Effector memory CD8-positive, alpha-beta T cell (primary cell): ENCODE measurements at regions not wholly inside any gene's neighbourhood (a gene's known extent, or its start where the extent isn't known, plus 50 kb on each side); places are given as distances from the start of the nearest gene placed in this dataset.

Experiments
- ATAC-seq: fragments of 150-1000 bp; cut with Tn5 transposase; replicated peaks from 2 replicates; pipeline ENCODE4 v1.10.0; 2021; ENCODE audit warnings: mild to moderate bottlenecking, moderate library complexity
- DNase-seq, 3 experiments: peaks; one replicate each; pipeline ENCODE4 v3.0.0; 2021
- H3K27ac Mint-ChIP-seq, 2 donors: one replicate each; pipeline ENCODE4 v1.8.0; 2022; ENCODE audit warnings: mild to moderate bottlenecking in 2 of 2, mixed read lengths in 2 of 2, moderate library complexity in 2 of 2
- H3K27me3 Mint-ChIP-seq, 2 donors: one replicate each; pipeline ENCODE4 v1.8.0; 2022; ENCODE audit warnings: mixed read lengths in 2 of 2
- H3K36me3 Mint-ChIP-seq: one replicate; pipeline ENCODE4 v1.8.0; 2022; ENCODE audit warnings: mild to moderate bottlenecking, moderate library complexity, mixed read lengths; ENCODE audit not compliant: insufficient read depth
- H3K4me1 Mint-ChIP-seq, 2 donors: one replicate each; pipeline ENCODE4 v1.8.0; 2022; ENCODE audit warnings: low read depth in 2 of 2, mixed read lengths in 2 of 2
- H3K4me3 Mint-ChIP-seq, 2 donors: one replicate each; pipeline ENCODE4 v1.8.0; 2022; ENCODE audit warnings: mild to moderate bottlenecking in 2 of 2, mixed read lengths in 2 of 2, moderate library complexity in 2 of 2
- H3K9me3 Mint-ChIP-seq, 2 donors: one replicate each; pipeline ENCODE4 v1.8.0; 2022; ENCODE audit warnings: mixed read lengths in 2 of 2

DNA sequence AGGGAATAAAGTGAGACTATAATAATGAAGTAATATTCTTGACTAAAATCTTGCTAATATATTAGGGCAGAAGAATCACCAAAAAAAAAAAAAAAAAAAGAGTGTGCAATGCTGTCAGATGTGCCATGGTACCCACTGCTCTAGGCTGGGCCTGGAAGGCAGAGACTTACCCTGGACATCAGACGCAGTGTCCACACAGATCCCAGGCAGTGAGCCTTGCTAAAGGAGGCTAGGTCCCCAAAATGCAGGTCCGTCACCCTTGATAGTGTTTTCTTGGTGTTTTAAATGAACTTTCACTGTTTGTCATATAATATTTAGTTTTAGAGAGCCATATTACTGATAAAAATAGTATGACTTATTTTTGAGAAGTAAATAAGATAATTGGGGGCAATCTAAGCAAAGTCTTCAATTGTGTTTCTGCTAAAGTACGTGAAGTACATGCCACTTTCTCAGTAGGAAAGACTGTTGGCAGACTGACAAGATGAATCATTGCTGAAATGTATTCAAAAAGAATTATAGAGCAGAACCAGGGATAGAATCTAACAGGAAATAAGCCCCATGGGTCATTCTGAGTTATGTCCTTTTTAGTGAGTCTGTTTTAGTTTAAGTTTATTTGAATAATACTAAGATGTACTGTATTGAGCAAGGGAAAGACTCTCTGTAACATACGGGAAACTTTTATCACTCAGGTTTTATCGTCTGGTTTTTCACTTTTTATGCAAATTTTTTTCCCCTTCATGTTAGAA is 74.6 kb upstream of the PDC start:
- H3K27ac Mint-ChIP-seq = no peak overlapping the region
- H3K27me3 Mint-ChIP-seq = peaks cover 6 to 8% of the 10 kb centered on the region in 2 donors
- H3K4me3 Mint-ChIP-seq = no peak overlapping the region
- no peaks in the 10 kb centered on the region for H3K4me1 Mint-ChIP-seq
- DNase-seq = no peak
- H3K9me3 Mint-ChIP-seq = peaks cover 6 to 11% of the 10 kb centered on the region in 2 donors
- H3K36me3 Mint-ChIP-seq = no peaks in the 10 kb centered on the region
- ATAC-seq = no peak

DNA sequence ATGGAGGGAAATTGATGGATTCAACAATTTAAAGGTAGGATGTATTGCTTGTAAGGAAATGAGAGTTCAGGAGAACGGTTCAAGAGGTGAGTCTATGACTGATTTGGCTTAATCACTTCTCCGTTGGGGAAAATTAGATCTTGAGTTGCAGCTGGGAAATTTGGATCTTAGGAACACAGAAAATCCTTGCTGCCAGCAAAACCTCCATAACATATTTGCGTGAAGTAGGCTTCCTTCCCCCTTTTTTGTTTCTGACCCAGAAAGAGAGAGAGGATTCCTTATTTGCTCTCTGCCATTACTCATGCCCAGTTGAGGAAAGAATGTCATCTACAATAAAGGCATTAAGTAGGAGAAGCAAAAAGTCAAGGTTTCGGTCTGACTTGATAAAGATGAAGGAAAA is 73.5 kb upstream of the PDC start:
- no peaks in the 10 kb centered on the region for H3K36me3 Mint-ChIP-seq
- DNase-seq (no peak), ATAC-seq (no peak)
- H3K4me1 Mint-ChIP-seq = no peaks in the 10 kb centered on the region
- H3K27ac Mint-ChIP-seq = no peak overlapping the region
- H3K4me3 Mint-ChIP-seq = no peak overlapping the region
- peaks cover 0 to 4% of the 10 kb centered on the region in 2 donors for H3K9me3 Mint-ChIP-seq
- peaks cover 6 to 8% of the 10 kb centered on the region in 2 donors for H3K27me3 Mint-ChIP-seq

- H3K36me3 Mint-ChIP-seq = no peaks in the 10 kb centered on the region
- ATAC-seq (no peak), DNase-seq (no peak)
- H3K27ac Mint-ChIP-seq = no peak overlapping the region
- H3K4me3 Mint-ChIP-seq = no peak overlapping the region
- H3K27me3 Mint-ChIP-seq = peaks cover 6 to 8% of the 10 kb centered on the region in 2 donors
- H3K9me3 Mint-ChIP-seq = peaks cover 0 to 4% of the 10 kb centered on the region in 2 donors
- H3K4me1 Mint-ChIP-seq = no peaks in the 10 kb centered on the region
Measured at GRCh38 chr1:186532466-186532865, 71.6 kb upstream of the PDC start.

- Mint-ChIP-seq H3K27ac (no peak overlapping the region), H3K27me3 (peaks cover 6 to 8% of the 10 kb centered on the region in 2 donors), H3K4me3 (no peak overlapping the region), H3K9me3 (peaks cover 0 to 4% of the 10 kb centered on the region in 2 donors), H3K4me1 (no peaks in the 10 kb centered on the region), H3K36me3 (no peaks in the 10 kb centered on the region)
- no peak for DNase-seq
- ATAC-seq = no peak
Measured at GRCh38 chr1:186531561-186532165, 70.7 kb upstream of the PDC start.

DNA sequence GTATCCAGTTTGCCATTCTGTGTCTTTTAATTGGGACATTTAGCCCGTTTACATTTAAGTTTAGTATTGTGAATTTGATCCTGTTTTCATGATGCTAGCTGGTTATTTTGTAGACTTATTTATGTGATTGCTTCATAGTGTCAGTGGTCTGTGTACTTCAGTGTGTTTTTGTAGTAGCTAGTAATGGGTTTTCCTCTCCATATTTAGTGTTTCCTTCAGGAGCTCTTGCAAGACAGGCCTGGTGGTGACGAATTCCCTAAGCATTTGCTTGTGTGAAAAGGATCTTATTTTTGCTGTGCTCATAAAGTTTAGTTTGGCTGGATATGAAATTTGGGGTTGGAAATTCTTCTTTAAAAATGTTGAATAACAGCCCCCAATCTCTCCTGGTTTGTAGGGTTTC is 69.2 kb upstream of the PDC start:
- Mint-ChIP-seq H3K9me3 (peaks cover 0 to 4% of the 10 kb centered on the region in 2 donors), H3K27me3 (peaks cover 6 to 8% of the 10 kb centered on the region in 2 donors), H3K4me3 (no peak overlapping the region), H3K27ac (no peak overlapping the region), H3K36me3 (no peaks in the 10 kb centered on the region), H3K4me1 (no peaks in the 10 kb centered on the region)
- no peak for DNase-seq
- ATAC-seq = no peak

DNA sequence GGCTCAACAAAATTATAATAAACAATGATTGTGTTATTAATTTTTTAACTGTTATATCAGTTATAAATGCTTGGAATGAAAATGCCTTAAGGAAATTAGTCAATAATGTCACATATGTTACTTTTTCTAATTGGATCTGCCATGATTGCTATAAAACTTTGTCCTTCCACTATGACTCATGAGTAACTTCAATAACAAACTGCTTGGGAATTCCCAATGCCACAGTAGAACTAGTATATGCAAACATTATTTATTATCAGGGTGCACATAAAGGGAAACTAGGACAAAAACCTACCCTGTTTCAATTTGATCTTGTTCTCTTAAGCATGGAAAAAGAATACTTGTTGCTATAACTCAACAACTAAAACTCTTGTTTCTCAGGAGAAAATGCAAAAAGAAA is 59.1 kb upstream of the PDC start:
- Mint-ChIP-seq H3K36me3 (no peaks in the 10 kb centered on the region), H3K4me3 (no peak overlapping the region), H3K27ac (no peak overlapping the region), H3K4me1 (no peaks in the 10 kb centered on the region), H3K27me3 (no peaks in the 10 kb centered on the region), H3K9me3 (peaks cover 4 to 18% of the 10 kb centered on the region in 2 donors)
- DNase-seq (no peak), ATAC-seq (no peak)

- Mint-ChIP-seq H3K9me3 (peaks cover 1 to 10% of the 10 kb centered on the region in 2 donors), H3K27ac (no peak overlapping the region), H3K27me3 (no peaks in the 10 kb centered on the region), H3K36me3 (no peaks in the 10 kb centered on the region), H3K4me1 (no peaks in the 10 kb centered on the region), H3K4me3 (no peak overlapping the region)
- ATAC-seq (no peak), DNase-seq (no peak)
Measured at GRCh38 chr1:186518822-186519381, 58.0 kb upstream of the PDC start.

DNA sequence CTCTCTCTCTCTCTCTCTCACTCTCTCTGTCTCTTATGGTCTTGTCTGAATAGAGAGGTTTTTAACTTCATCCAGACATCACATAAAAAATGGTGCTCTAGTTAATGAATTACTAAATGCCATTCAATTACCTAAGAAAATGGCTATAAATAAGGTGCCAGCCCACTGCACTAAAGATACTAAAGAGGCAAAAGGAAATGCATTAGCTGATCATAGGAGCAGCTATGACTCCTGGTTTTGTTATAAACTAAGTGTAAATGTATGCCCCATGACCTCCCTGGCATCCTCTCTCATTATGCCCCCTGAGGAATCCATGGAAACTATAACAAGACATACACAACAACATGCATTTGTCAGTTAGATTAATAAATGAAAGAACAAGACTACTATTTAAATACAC is 57.5 kb upstream of the PDC start:
- Mint-ChIP-seq H3K9me3 (peaks cover 1 to 7% of the 10 kb centered on the region in 2 donors), H3K4me3 (no peak overlapping the region), H3K4me1 (no peaks in the 10 kb centered on the region), H3K27me3 (no peaks in the 10 kb centered on the region), H3K36me3 (no peaks in the 10 kb centered on the region), H3K27ac (no peak overlapping the region)
- DNase-seq (no peak), ATAC-seq (no peak)

DNA sequence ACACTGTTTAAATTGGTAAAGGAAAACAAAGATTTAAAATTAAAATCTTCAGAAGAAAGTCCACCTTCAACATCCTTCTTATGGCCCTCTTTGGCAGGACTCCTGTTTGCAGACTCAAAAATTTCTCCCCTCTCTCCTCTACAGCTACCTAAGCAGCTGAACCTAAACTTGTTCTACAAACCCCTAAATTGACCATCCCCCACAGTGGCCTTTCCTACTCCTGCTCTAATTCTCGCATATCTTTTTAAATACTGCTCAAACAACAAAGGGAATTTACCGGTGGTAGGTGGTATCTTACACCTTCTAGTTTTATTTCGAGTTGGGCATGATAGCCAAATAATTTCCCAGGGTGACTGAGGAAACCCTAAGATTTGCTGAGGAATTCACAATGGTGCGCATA is 53.5 kb upstream of the PDC start:
- DNase-seq = no peak
- Mint-ChIP-seq H3K27me3 (peaks cover 0 to 5% of the 10 kb centered on the region in 2 donors), H3K4me1 (no peaks in the 10 kb centered on the region), H3K4me3 (no peak overlapping the region), H3K36me3 (no peaks in the 10 kb centered on the region), H3K27ac (no peak overlapping the region), H3K9me3 (peaks cover 3 to 4% of the 10 kb centered on the region in 2 donors)
- ATAC-seq = no peak

- ATAC-seq (no peak), DNase-seq (no peak)
- H3K27ac Mint-ChIP-seq = no peak overlapping the region
- no peaks in the 10 kb centered on the region for H3K36me3 Mint-ChIP-seq
- no peak overlapping the region for H3K4me3 Mint-ChIP-seq
- no peaks in the 10 kb centered on the region for H3K4me1 Mint-ChIP-seq
- peaks cover 6 to 8% of the 10 kb centered on the region in 2 donors for H3K9me3 Mint-ChIP-seq
- H3K27me3 Mint-ChIP-seq = peaks cover 0 to 5% of the 10 kb centered on the region in 2 donors
Measured at GRCh38 chr1:186513526-186513925, 52.6 kb upstream of the PDC start.

- H3K9me3 Mint-ChIP-seq = peaks cover 5 to 8% of the 10 kb centered on the region in 2 donors
- H3K4me1 Mint-ChIP-seq = no peaks in the 10 kb centered on the region
- no peaks in the 10 kb centered on the region for H3K36me3 Mint-ChIP-seq
- H3K27me3 Mint-ChIP-seq = peaks cover 0 to 5% of the 10 kb centered on the region in 2 donors
- ATAC-seq (no peak), DNase-seq (no peak)
- H3K4me3 Mint-ChIP-seq = no peak overlapping the region
- no peak overlapping the region for H3K27ac Mint-ChIP-seq
Measured at GRCh38 chr1:186512698-186513457, 52.0 kb upstream of the PDC start.

DNA sequence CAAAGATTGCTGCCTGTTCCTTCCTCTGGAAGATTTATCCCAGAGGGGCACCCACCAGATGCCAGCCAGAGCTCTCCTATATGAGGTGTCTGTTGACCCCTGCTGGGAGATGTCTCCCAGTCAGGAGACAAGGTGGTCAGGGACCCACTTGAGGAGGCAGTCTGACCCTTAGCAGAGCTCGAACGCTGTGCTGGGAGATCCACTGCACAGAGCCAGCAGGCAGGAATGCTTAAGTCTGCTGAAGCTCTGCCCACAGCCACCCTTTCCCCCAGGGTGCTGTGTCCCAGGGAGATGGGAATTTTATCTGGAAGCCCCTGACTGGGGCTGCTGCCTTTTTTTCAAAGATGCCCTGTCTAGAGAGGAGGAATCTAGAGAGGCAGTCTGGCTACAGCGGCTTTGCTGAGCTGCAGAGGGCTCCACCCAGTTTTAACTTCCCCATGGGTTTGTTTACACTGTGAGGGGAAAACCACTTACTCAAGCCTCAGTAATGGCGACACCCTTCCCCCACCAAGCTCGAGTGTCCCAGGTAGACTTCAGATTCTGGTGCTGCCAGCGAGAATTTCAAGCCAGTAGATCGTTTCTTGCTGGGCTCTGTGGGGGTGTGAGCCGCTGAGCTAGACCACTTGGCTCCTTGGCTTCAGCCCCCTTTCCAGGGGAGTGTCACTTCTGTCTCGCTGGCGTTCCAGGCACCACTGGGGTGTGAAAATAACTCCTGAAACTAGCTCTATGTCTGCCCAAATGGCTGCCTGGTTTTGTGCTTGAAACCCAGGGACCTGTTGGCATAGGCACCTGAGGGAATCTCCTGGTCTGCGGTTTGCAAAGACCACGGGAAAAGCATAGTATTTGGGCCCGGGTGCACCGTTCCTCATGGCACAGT is 51.1 kb upstream of the PDC start:
- H3K27ac Mint-ChIP-seq = no peak overlapping the region
- H3K36me3 Mint-ChIP-seq = no peaks in the 10 kb centered on the region
- no peak for DNase-seq
- peaks cover 5 to 8% of the 10 kb centered on the region in 2 donors for H3K9me3 Mint-ChIP-seq
- peaks cover 0 to 5% of the 10 kb centered on the region in 2 donors for H3K27me3 Mint-ChIP-seq
- no peak for ATAC-seq
- H3K4me3 Mint-ChIP-seq = no peak overlapping the region
- no peaks in the 10 kb centered on the region for H3K4me1 Mint-ChIP-seq
